ENCODE measurements at regions not wholly inside any gene's neighbourhood (a gene's known extent, or its start where the extent isn't known, plus 50 kb on each side); places are given as distances from the start of the nearest gene placed in this dataset.
"Not testable (repeated sequence)": the region's sequence is repeated elsewhere in the genome, so short reads cannot be mapped to it uniquely, and the experiment has no call there.

GRCh38 chr12:46884362-46884761 is 58.6 kb upstream of the SLC38A4 start:
- DNase-seq (ENCODE audit: low read depth in 4 of 4, low spot score in 2 of 4), result no peak

- no peak for DNase-seq (ENCODE audit: low read depth in 4 of 4, low spot score in 2 of 4)
Measured at GRCh38 chr12:46886541-46887041, 60.8 kb upstream of the SLC38A4 start.

GRCh38 chr12:46887870-46888269 is 62.1 kb upstream of the SLC38A4 start:
- DNase-seq (ENCODE audit: low read depth in 4 of 4, low spot score in 2 of 4), result no peak

GRCh38 chr12:46888568-46888967 is 62.8 kb upstream of the SLC38A4 start:
- no peak for DNase-seq (ENCODE audit: low read depth in 4 of 4, low spot score in 2 of 4)

- no peak for DNase-seq (ENCODE audit: low read depth in 4 of 4, low spot score in 2 of 4)
Measured at GRCh38 chr12:46891306-46891705, 65.5 kb upstream of the SLC38A4 start.

GRCh38 chr12:46892034-46892705 is 66.4 kb upstream of the SLC38A4 start:
- DNase-seq (ENCODE audit: low read depth in 4 of 4, low spot score in 2 of 4), result no peak

GRCh38 chr12:46892887-46893286 is 67.1 kb upstream of the SLC38A4 start:
- DNase-seq (ENCODE audit: low read depth in 4 of 4, low spot score in 2 of 4), result no peak

- no peak for DNase-seq (ENCODE audit: low read depth in 4 of 4, low spot score in 2 of 4)
Measured at GRCh38 chr12:46893434-46893833, 67.6 kb upstream of the SLC38A4 start.

- DNase-seq (ENCODE audit: low read depth in 4 of 4, low spot score in 2 of 4), result no peak
Measured at GRCh38 chr12:46895726-46896125, 69.9 kb upstream of the SLC38A4 start.

- no peak for DNase-seq (ENCODE audit: low read depth in 4 of 4, low spot score in 2 of 4)
Measured at GRCh38 chr12:46896680-46897079, 70.9 kb upstream of the SLC38A4 start.

GRCh38 chr12:46898152-46898931 is 72.5 kb upstream of the SLC38A4 start:
- no peak for DNase-seq (ENCODE audit: low read depth in 4 of 4, low spot score in 2 of 4)

GRCh38 chr12:46898989-46899388 is 73.2 kb upstream of the SLC38A4 start:
- DNase-seq (ENCODE audit: low read depth in 4 of 4, low spot score in 2 of 4), result no peak

GRCh38 chr12:46900734-46901463 is 75.1 kb upstream of the SLC38A4 start:
- no peak for DNase-seq (ENCODE audit: low read depth in 4 of 4, low spot score in 2 of 4)

- DNase-seq (ENCODE audit: low read depth in 4 of 4, low spot score in 2 of 4), result no peak
Measured at GRCh38 chr12:46901464-46902205, 75.8 kb upstream of the SLC38A4 start.

GRCh38 chr12:46903058-46903457 is 77.3 kb upstream of the SLC38A4 start:
- no peak for DNase-seq (ENCODE audit: low read depth in 4 of 4, low spot score in 2 of 4)

- no peak for DNase-seq (ENCODE audit: low read depth in 4 of 4, low spot score in 2 of 4)
Measured at GRCh38 chr12:46904406-46905238, 78.8 kb upstream of the SLC38A4 start.

- not testable (repeated sequence) for DNase-seq (ENCODE audit: low read depth in 4 of 4, low spot score in 2 of 4)
Measured at GRCh38 chr12:46905239-46905627, 79.4 kb upstream of the SLC38A4 start.

GRCh38 chr12:46907791-46908190 is 82.0 kb upstream of the SLC38A4 start:
- no peak for DNase-seq (ENCODE audit: low read depth in 4 of 4, low spot score in 2 of 4)

- DNase-seq (ENCODE audit: low read depth in 4 of 4, low spot score in 2 of 4), result no peak
Measured at GRCh38 chr12:46908236-46908935, 82.6 kb upstream of the SLC38A4 start.
